ENCODE measurements at regions not wholly inside any gene's neighbourhood (a gene's known extent, or its start where the extent isn't known, plus 50 kb on each side); places are given as distances from the start of the nearest gene placed in this dataset.
A peak's percentile ranks its signal among the peaks of the same experiment; 100 is the strongest.

GRCh38 chr13:108156749-108157148 is 58.6 kb downstream of the LIG4 start:
- FAIRE-seq, result no peak

- peak; percentile 91 for FAIRE-seq
Measured at GRCh38 chr13:108155185-108156106, 59.9 kb downstream of the LIG4 start.

- no peak for FAIRE-seq
Measured at GRCh38 chr13:108154421-108154858, 60.9 kb downstream of the LIG4 start.

- FAIRE-seq, result no peak
Measured at GRCh38 chr13:108146642-108147041, 68.7 kb downstream of the LIG4 start.

GRCh38 chr13:108142702-108143436 is 72.5 kb downstream of the LIG4 start:
- peak; percentile 26 for FAIRE-seq

- no peak for FAIRE-seq
Measured at GRCh38 chr13:108137176-108137575, 78.2 kb downstream of the LIG4 start.

GRCh38 chr13:108127406-108127805 is 87.9 kb downstream of the LIG4 start:
- no peak for FAIRE-seq

GRCh38 chr13:108126056-108126455 is 89.3 kb downstream of the LIG4 start:
- no peak for FAIRE-seq

- no peak for FAIRE-seq
Measured at GRCh38 chr13:108121406-108121805, 93.9 kb downstream of the LIG4 start.

- FAIRE-seq, result no peak
Measured at GRCh38 chr13:108120856-108121255, 94.5 kb downstream of the LIG4 start.

- no peak for FAIRE-seq
Measured at GRCh38 chr13:108120302-108120701, 95.0 kb downstream of the LIG4 start.

GRCh38 chr13:108115738-108116137 is 99.6 kb downstream of the LIG4 start:
- no peak for FAIRE-seq

GRCh38 chr13:108113407-108113806 is 101.9 kb downstream of the LIG4 start:
- no peak for FAIRE-seq

- FAIRE-seq, result no peak
Measured at GRCh38 chr13:108104736-108105135, 110.6 kb downstream of the LIG4 start.

GRCh38 chr13:108102771-108103170 is 112.6 kb downstream of the LIG4 start:
- no peak for FAIRE-seq

- FAIRE-seq, result no peak
Measured at GRCh38 chr13:108096301-108096915, 118.9 kb downstream of the LIG4 start.

GRCh38 chr13:108095036-108095435 is 120.3 kb downstream of the LIG4 start:
- no peak for FAIRE-seq

- FAIRE-seq, result no peak
Measured at GRCh38 chr13:108093616-108094015, 121.7 kb downstream of the LIG4 start.

- no peak for FAIRE-seq
Measured at GRCh38 chr13:108087810-108088209, 127.5 kb downstream of the LIG4 start.

- no peak for FAIRE-seq
Measured at GRCh38 chr13:108086678-108087077, 128.7 kb downstream of the LIG4 start.

- FAIRE-seq, result no peak
Measured at GRCh38 chr13:108084840-108085239, 130.5 kb downstream of the LIG4 start.

GRCh38 chr13:108083056-108083455 is 132.3 kb downstream of the LIG4 start:
- FAIRE-seq, result no peak

- no peak for FAIRE-seq
Measured at GRCh38 chr13:108082481-108082880, 132.9 kb downstream of the LIG4 start.
